ENCODE measurements at regions not wholly inside any gene's neighbourhood (a gene's known extent, or its start where the extent isn't known, plus 50 kb on each side); places are given as distances from the start of the nearest gene placed in this dataset.

- Histone ChIP-seq H3K9me3 (ENCODE audit: control insufficient read depth in 4 of 4, insufficient read depth in 3 of 4, low read length in 3 of 4) (no peaks in the 10 kb centered on the region), H3K36me3 (ENCODE audit: control insufficient read depth in 4 of 4, insufficient read depth in 4 of 4, low read length in 4 of 4) (no peaks in the 10 kb centered on the region), H3K9ac (ENCODE audit: insufficient read depth in 1 of 2, low read length in 2 of 2) (no peak overlapping the region), H3K4me1 (ENCODE audit: control insufficient read depth in 5 of 5, insufficient read depth in 5 of 5, low read length in 5 of 5) (peaks cover 8 to 30% (median 25%) of the 10 kb centered on the region in 5 donors), H3K4me3 (no peak overlapping the region), H3K27me3 (ENCODE audit: control insufficient read depth in 3 of 3, insufficient read depth in 3 of 3, low read length in 2 of 3) (no peaks in the 10 kb centered on the region), H3K27ac (ENCODE audit: low read depth in 1 of 2, low read length in 1 of 2) (peak overlapping the region in 1 of 2 donors; percentile 85)
- WGBS, 2 donors = 92% methylated on average over 5 of the region's 5 CpGs
- DNase-seq = no peak
- no peak for ATAC-seq (ENCODE audit: insufficient read depth, low FRiP score)
- TF ChIP-seq CTCF (IDR thresholded peaks at IDR 0.05; ENCODE audit: control extremely low read depth, extremely low read depth) = no peak
These were observed 139.2 kb upstream of the NAMPT start for GRCh38 chr7:106423821-106424475.

GRCh38 chr7:106423111-106423510 is 138.3 kb upstream of the NAMPT start:
- WGBS, 2 donors = 78 to 81% methylated on average over 5 of the region's 5 CpGs
- ATAC-seq (ENCODE audit: insufficient read depth, low FRiP score) (no peak), DNase-seq (no peak)
- TF ChIP-seq CTCF (IDR thresholded peaks at IDR 0.05; ENCODE audit: control extremely low read depth, extremely low read depth) = no peak
- Histone ChIP-seq H3K27me3 (ENCODE audit: control insufficient read depth in 3 of 3, insufficient read depth in 3 of 3, low read length in 2 of 3) (no peaks in the 10 kb centered on the region), H3K4me1 (ENCODE audit: control insufficient read depth in 5 of 5, insufficient read depth in 5 of 5, low read length in 5 of 5) (peaks cover 8 to 30% (median 25%) of the 10 kb centered on the region in 5 donors), H3K4me3 (no peak overlapping the region), H3K9me3 (ENCODE audit: control insufficient read depth in 4 of 4, insufficient read depth in 3 of 4, low read length in 3 of 4) (no peaks in the 10 kb centered on the region), H3K36me3 (ENCODE audit: control insufficient read depth in 4 of 4, insufficient read depth in 4 of 4, low read length in 4 of 4) (no peaks in the 10 kb centered on the region), H3K9ac (ENCODE audit: insufficient read depth in 1 of 2, low read length in 2 of 2) (no peak overlapping the region), H3K27ac (ENCODE audit: low read depth in 1 of 2, low read length in 1 of 2) (no peak overlapping the region)

GRCh38 chr7:106421181-106421762 is 136.5 kb upstream of the NAMPT start:
- no peak for TF ChIP-seq CTCF (IDR thresholded peaks at IDR 0.05; ENCODE audit: control extremely low read depth, extremely low read depth)
- Histone ChIP-seq H3K36me3 (ENCODE audit: control insufficient read depth in 4 of 4, insufficient read depth in 4 of 4, low read length in 4 of 4) (no peaks in the 10 kb centered on the region), H3K27ac (ENCODE audit: low read depth in 1 of 2, low read length in 1 of 2) (peak overlapping the region; percentile 59 to 92), H3K4me3 (no peak overlapping the region), H3K9me3 (ENCODE audit: control insufficient read depth in 4 of 4, insufficient read depth in 3 of 4, low read length in 3 of 4) (no peaks in the 10 kb centered on the region), H3K27me3 (ENCODE audit: control insufficient read depth in 3 of 3, insufficient read depth in 3 of 3, low read length in 2 of 3) (no peaks in the 10 kb centered on the region), H3K9ac (ENCODE audit: insufficient read depth in 1 of 2, low read length in 2 of 2) (no peak overlapping the region), H3K4me1 (ENCODE audit: control insufficient read depth in 5 of 5, insufficient read depth in 5 of 5, low read length in 5 of 5) (peaks cover 8 to 30% (median 25%) of the 10 kb centered on the region in 5 donors)
- ATAC-seq (ENCODE audit: insufficient read depth, low FRiP score) (peak; percentile 40), DNase-seq (peak; percentile 91 to 98 (median 96))
- WGBS, 2 donors = 36 to 53% methylated on average over 6 of the region's 6 CpGs

Data from lung (tissue), 11 donors.